GM12878 (cell line): ENCODE measurements at regions not wholly inside any gene's neighbourhood (a gene's known extent, or its start where the extent isn't known, plus 50 kb on each side); places are given as distances from the start of the nearest gene placed in this dataset.

Experiments
- ATAC-seq: fragments of 200-7000 bp; cut with Tn5 transposase; 3 replicates; pipeline ENCODE4 v1.9.1; 2020; ENCODE audit warnings: mild to moderate bottlenecking, moderate library complexity
- BruUV-seq: library from RNA; stranded (reverse); fragments of 400-500 nt; replicated peaks from 2 replicates; lab custom pipeline; 2021; lab: Mats Ljungman, UMichigan
- CTCF ChIA-PET: fragments of 300-600 bp; sonication (Branson Sonifier 250); formaldehyde crosslinking; extraction: SDS; loops from one replicate; lab custom pipeline; 2021; ENCODE audit warnings: inconsistent platforms; lab: Yijun Ruan, JAX
- POLR2A ChIA-PET: fragments of 350-600 bp; formaldehyde crosslinking; extraction: SDS; loops from one replicate; lab custom pipeline; 2021; ENCODE audit warnings: inconsistent platforms; lab: Charles Lee
- RAD21 ChIA-PET: fragments of 300-600 bp; sonication (Branson Sonifier 250); formaldehyde crosslinking; loops from one replicate; lab custom pipeline; 2023; ENCODE audit warnings: antibody characterized with exemption; ENCODE audit not compliant: unreplicated experiment; lab: Charles Lee
- SMC1A ChIA-PET: fragments of 300-600 bp; sonication (Branson Sonifier 250); formaldehyde crosslinking; loops from one replicate; lab custom pipeline; 2023; ENCODE audit not compliant: unreplicated experiment, uncharacterized antibody; lab: Charles Lee
- DNase-seq: peaks from one replicate; pipeline ENCODE4 v3.0.0-alpha.2; 2011; ENCODE audit warnings: low read depth, low spot score
- FAIRE-seq: peaks from 3 replicates; lab custom pipeline; 2011; peaks lifted over from hg19 to GRCh38; lab: Jason Lieb, UNC
- H2AFZ ChIP-seq: 2 replicates; pipeline ENCODE4 v1.6.0; 2011; ENCODE audit warnings: low read depth, low read length, control low read depth; ENCODE audit not compliant: control insufficient read depth
- H3K27ac ChIP-seq: 2 replicates; pipeline ENCODE4 v1.5.1; 2011; ENCODE audit warnings: control low read depth; ENCODE audit not compliant: control insufficient read depth, insufficient read depth
- H3K27me3 ChIP-seq, 2 experiments: replicated peaks in 1 of 2; 2 replicates each; pipeline versions ENCODE4 v1.6.0 to v1.6.1; 2011; ENCODE audit warnings: low read length in 1 of 2; ENCODE audit not compliant: control insufficient read depth in 2 of 2, insufficient read depth in 2 of 2
- H3K36me3 ChIP-seq, 2 experiments: 2 replicates each; pipeline ENCODE4 v1.5.1; 2011; ENCODE audit warnings: low read length in 1 of 2; ENCODE audit not compliant: control insufficient read depth in 2 of 2, insufficient read depth in 2 of 2
- H3K4me1 ChIP-seq: 2 replicates; pipeline ENCODE4 v1.6.1; 2011; ENCODE audit warnings: mild to moderate bottlenecking, low read length, moderate library complexity, mixed read lengths; ENCODE audit not compliant: control insufficient read depth, insufficient read depth
- H3K4me2 ChIP-seq: 2 replicates; pipeline ENCODE4 v1.6.0; 2011; ENCODE audit warnings: control low read depth; ENCODE audit not compliant: control insufficient read depth, insufficient read depth
- H3K4me3 ChIP-seq: fragments of 200-600 bp; sonication (generic); 2 replicates; pipeline ENCODE4 v1.5.1; 2016
- H3K79me2 ChIP-seq: 2 replicates; pipeline ENCODE4 v1.6.0; 2011; ENCODE audit warnings: low read length; ENCODE audit not compliant: control insufficient read depth, insufficient read depth
- H3K9ac ChIP-seq: 2 replicates; pipeline ENCODE4 v1.8.0; 2011; ENCODE audit warnings: low read length, control low read depth, mixed read lengths; ENCODE audit not compliant: control insufficient read depth, insufficient read depth
- H3K9me3 ChIP-seq: replicated peaks from 3 replicates; pipeline ENCODE4 v1.5.1; 2011; ENCODE audit warnings: mild to moderate bottlenecking, low read length; ENCODE audit not compliant: control insufficient read depth, insufficient read depth
- H4K20me1 ChIP-seq: 2 replicates; pipeline ENCODE4 v1.6.0; 2011; ENCODE audit not compliant: control insufficient read depth, insufficient read depth
- ASH2L ChIP-seq: fragments of 300-600, 200-600 bp; sonication (generic); IDR thresholded peaks from 2 replicates; pipeline ENCODE4 v1.6.1; 2017; ENCODE audit warnings: low read depth, mild to moderate bottlenecking, borderline replicate concordance
- BACH1 ChIP-seq: fragments of 450-650 bp; IDR thresholded peaks from 2 replicates; pipeline ENCODE4 v1.6.1; 2017; ENCODE audit warnings: mild to moderate bottlenecking, borderline replicate concordance
- BRCA1 ChIP-seq: IDR thresholded peaks from 2 replicates; pipeline ENCODE4 v1.6.1; 2011; ENCODE audit warnings: low read depth, low read length, improper control_type of control experiment
- CBX5 ChIP-seq: sonication (generic); IDR thresholded peaks from 2 replicates; pipeline ENCODE4 v1.6.1; 2016; ENCODE audit warnings: low read depth, moderate library complexity, mild to moderate bottlenecking, inconsistent platforms
- DPF2 ChIP-seq: fragments of 450-650 bp; IDR thresholded peaks from 2 replicates; pipeline ENCODE4 v1.6.1; 2017; ENCODE audit warnings: mild to moderate bottlenecking
- E2F4 ChIP-seq: IDR thresholded peaks from 2 replicates; pipeline ENCODE4 v1.6.1; 2012; ENCODE audit warnings: low read depth, low read length, improper control_type of control experiment
- EZH2 ChIP-seq: IDR thresholded peaks from 2 replicates; pipeline ENCODE4 v1.6.1; 2012; ENCODE audit warnings: low read depth, mild to moderate bottlenecking, control low read depth, inconsistent platforms, low read length, borderline replicate concordance; ENCODE audit not compliant: control insufficient read depth
- IRF4 ChIP-seq: IDR thresholded peaks from 2 replicates; pipeline ENCODE4 v1.6.1; 2011; ENCODE audit warnings: low read depth, low read length
- MYC ChIP-seq: IDR thresholded peaks from 2 replicates; pipeline ENCODE4 v1.6.1; 2011; ENCODE audit warnings: mild to moderate bottlenecking, low read length, moderate library complexity, inconsistent platforms; ENCODE audit not compliant: insufficient read depth, insufficient replicate concordance, insufficient read length, severe bottlenecking
- RB1 ChIP-seq: fragments of 450-650 bp; formaldehyde crosslinking; IDR thresholded peaks from 2 replicates; pipeline ENCODE4 v1.6.1; 2017; ENCODE audit warnings: mild to moderate bottlenecking, borderline replicate concordance
- RBBP5 ChIP-seq: fragments of 200-600 bp; sonication (generic); conservative IDR thresholded peaks from 2 replicates; pipeline ENCODE4 v1.6.1; 2016
- SMAD1 ChIP-seq: fragments of 450-650 bp; IDR thresholded peaks from 2 replicates; pipeline ENCODE4 v1.6.1; 2018; ENCODE audit warnings: mild to moderate bottlenecking, low read depth; ENCODE audit not compliant: partially characterized antibody
- SREBF1 ChIP-seq: IDR thresholded peaks from 2 replicates; pipeline ENCODE4 v1.6.1; 2012; ENCODE audit warnings: mild to moderate bottlenecking, low read length
- STAT3 ChIP-seq: IDR thresholded peaks from 2 replicates; pipeline ENCODE4 v1.6.1; 2011; ENCODE audit warnings: low read depth, low read length, improper control_type of control experiment
- TAF1 ChIP-seq: IDR thresholded peaks from 2 replicates; pipeline ENCODE4 v1.6.1; 2011; ENCODE audit warnings: mild to moderate bottlenecking, low read depth, low read length, borderline replicate concordance
- WRNIP1 ChIP-seq: IDR thresholded peaks from 2 replicates; pipeline ENCODE4 v1.6.1; 2011; ENCODE audit warnings: low read depth, low read length, improper control_type of control experiment, borderline replicate concordance
- ZSCAN29 ChIP-seq: fragments of 450-650 bp; IDR thresholded peaks from 2 replicates; pipeline ENCODE4 v1.6.1; 2017; ENCODE audit warnings: mild to moderate bottlenecking, moderate library complexity
- WGBS: methylation state at CpG from one replicate; pipeline ENCODE4 v1.1.6; 2016; ENCODE audit warnings: low lambda C conversion rate; ENCODE audit not compliant: insufficient replicate concordance, insufficient coverage; ENCODE audit errors: missing lambda C conversion rate; 5-methylcytosine and 5-hydroxymethylcytosine counted together
- in situ Hi-C: fragments of 300-500 bp; cut with MboI; formaldehyde crosslinking; loops from 9 replicates; pipeline ENCODE4 v1.14.3; 2018; ENCODE audit warnings: mixed read lengths
- intact Hi-C: fragments of 100-400 bp; cut with micrococcal nuclease; formaldehyde crosslinking; loops from one replicate; pipeline ENCODE4 v1.14.2; 2022; ENCODE audit not compliant: unreplicated experiment
- TF ChIP-seq, protein P1 (sequence below): IDR thresholded peaks from 2 replicates; pipeline ENCODE4 v1.6.1; 2011; ENCODE audit warnings: low read depth, mild to moderate bottlenecking, low read length, moderate library complexity, borderline replicate concordance; ENCODE audit errors: extremely low read depth
- TF ChIP-seq, protein P2 (sequence below): fragments of 450-650 bp; formaldehyde crosslinking; IDR thresholded peaks from 2 replicates; pipeline ENCODE4 v1.5.0; 2022; ENCODE audit warnings: mild to moderate bottlenecking, missing genetic modification characterization

GRCh38 chr2:20113004-20113796 lies 61.8 kb upstream of the LAPTM4A start:
- H3K79me2 ChIP-seq: no peaks in the 10 kb centered on the region
- 58% methylated on average over 15 of the region's 15 CpGs for WGBS
- FAIRE-seq: no peak
- H3K4me3 ChIP-seq: no peak overlapping the region
- RAD21 ChIA-PET: no interaction called here
- H3K27me3 ChIP-seq: no peaks in the 10 kb centered on the region
- no peaks in the 10 kb centered on the region for H3K4me1 ChIP-seq
- CTCF ChIA-PET: no interaction called here
- H3K9ac ChIP-seq: no peak overlapping the region
- no peaks in the 10 kb centered on the region for H3K36me3 ChIP-seq
- no peak overlapping the region for H3K27ac ChIP-seq
- BruUV-seq: no TSS peak
- DNase-seq: no peak
- ATAC-seq: no peak
- no peak overlapping the region for H3K4me2 ChIP-seq
- H2AFZ ChIP-seq: no peak overlapping the region
- POLR2A ChIA-PET: no interaction called here
- intact Hi-C loops (no loop called here), in situ Hi-C loops (no loop called here)
- no peaks in the 10 kb centered on the region for H3K9me3 ChIP-seq
- H4K20me1 ChIP-seq: no peaks in the 10 kb centered on the region
- SMC1A ChIA-PET: no interaction called here
- TF ChIP-seq IRF4: no peak
- no peak for TF ChIP-seq DPF2
- no peak for TF ChIP-seq SREBF1
- TF ChIP-seq BACH1: no peak
- no peak for TF ChIP-seq MYC
- no peak for TF ChIP-seq RB1
- no peak for TF ChIP-seq EZH2
- TF ChIP-seq CBX5: no peak
- TF ChIP-seq TAF1: no peak
- no peak for TF ChIP-seq WRNIP1
- TF ChIP-seq STAT3: no peak
- TF ChIP-seq, protein P1, sequence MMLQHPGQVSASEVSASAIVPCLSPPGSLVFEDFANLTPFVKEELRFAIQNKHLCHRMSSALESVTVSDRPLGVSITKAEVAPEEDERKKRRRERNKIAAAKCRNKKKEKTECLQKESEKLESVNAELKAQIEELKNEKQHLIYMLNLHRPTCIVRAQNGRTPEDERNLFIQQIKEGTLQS: no peak
- TF ChIP-seq RBBP5: no peak
- no peak for TF ChIP-seq ZSCAN29
- TF ChIP-seq E2F4: no peak
- TF ChIP-seq, protein P2, sequence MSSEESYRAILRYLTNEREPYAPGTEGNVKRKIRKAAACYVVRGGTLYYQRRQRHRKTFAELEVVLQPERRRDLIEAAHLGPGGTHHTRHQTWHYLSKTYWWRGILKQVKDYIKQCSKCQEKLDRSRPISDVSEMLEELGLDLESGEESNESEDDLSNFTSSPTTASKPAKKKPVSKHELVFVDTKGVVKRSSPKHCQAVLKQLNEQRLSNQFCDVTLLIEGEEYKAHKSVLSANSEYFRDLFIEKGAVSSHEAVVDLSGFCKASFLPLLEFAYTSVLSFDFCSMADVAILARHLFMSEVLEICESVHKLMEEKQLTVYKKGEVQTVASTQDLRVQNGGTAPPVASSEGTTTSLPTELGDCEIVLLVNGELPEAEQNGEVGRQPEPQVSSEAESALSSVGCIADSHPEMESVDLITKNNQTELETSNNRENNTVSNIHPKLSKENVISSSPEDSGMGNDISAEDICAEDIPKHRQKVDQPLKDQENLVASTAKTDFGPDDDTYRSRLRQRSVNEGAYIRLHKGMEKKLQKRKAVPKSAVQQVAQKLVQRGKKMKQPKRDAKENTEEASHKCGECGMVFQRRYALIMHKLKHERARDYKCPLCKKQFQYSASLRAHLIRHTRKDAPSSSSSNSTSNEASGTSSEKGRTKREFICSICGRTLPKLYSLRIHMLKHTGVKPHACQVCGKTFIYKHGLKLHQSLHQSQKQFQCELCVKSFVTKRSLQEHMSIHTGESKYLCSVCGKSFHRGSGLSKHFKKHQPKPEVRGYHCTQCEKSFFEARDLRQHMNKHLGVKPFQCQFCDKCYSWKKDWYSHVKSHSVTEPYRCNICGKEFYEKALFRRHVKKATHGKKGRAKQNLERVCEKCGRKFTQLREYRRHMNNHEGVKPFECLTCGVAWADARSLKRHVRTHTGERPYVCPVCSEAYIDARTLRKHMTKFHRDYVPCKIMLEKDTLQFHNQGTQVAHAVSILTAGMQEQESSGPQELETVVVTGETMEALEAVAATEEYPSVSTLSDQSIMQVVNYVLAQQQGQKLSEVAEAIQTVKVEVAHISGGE (CRISPR knock-in tag): no peak
- TF ChIP-seq SMAD1: no peak
- TF ChIP-seq ASH2L: no peak
- no peak for TF ChIP-seq BRCA1
